OCI-LY7 (cell line): ENCODE measurements at regions not wholly inside any gene's neighbourhood (a gene's known extent, or its start where the extent isn't known, plus 50 kb on each side); places are given as distances from the start of the nearest gene placed in this dataset.
"Not testable (repeated sequence)": the region's sequence is repeated elsewhere in the genome, so short reads cannot be mapped to it uniquely, and the experiment has no call there.

Source experiments
- BruUV-seq: library from RNA; stranded (reverse); fragments of 400-500 nt; replicated peaks from 2 replicates; lab custom pipeline; 2021; lab: Mats Ljungman, UMichigan
- CTCF ChIA-PET: fragments of 300-600 bp; sonication (Branson Sonifier 250); formaldehyde crosslinking; loops from one replicate; lab custom pipeline; 2022; ENCODE audit warnings: antibody characterized with exemption; ENCODE audit not compliant: unreplicated experiment; lab: Charles Lee
- POLR2A ChIA-PET: fragments of 300-600 bp; sonication (Branson Sonifier 250); formaldehyde crosslinking; loops from one replicate; lab custom pipeline; 2022; ENCODE audit warnings: antibody characterized with exemption; lab: Charles Lee
- DNase-seq: peaks from one replicate; pipeline ENCODE4 v3.0.0-alpha.2; 2015; ENCODE audit warnings: low spot score
- H2AFZ ChIP-seq: fragments of 200-600 bp; sonication (generic), shearing (Covaris generic); 2 replicates; pipeline ENCODE4 v1.6.1; 2014; ENCODE audit warnings: mild to moderate bottlenecking, antibody characterized with exemption, low read length, moderate library complexity
- H3K27ac ChIP-seq: fragments of 200-600 bp; sonication (generic); 2 replicates; pipeline ENCODE4 v1.5.1; 2014; ENCODE audit warnings: mixed run types, low read depth, mild to moderate bottlenecking, moderate library complexity, low read length, inconsistent platforms; ENCODE audit not compliant: poor library complexity, severe bottlenecking
- H3K36me3 ChIP-seq: fragments of 200-600 bp; sonication (generic); 2 replicates; pipeline ENCODE4 v1.6.1; 2014; ENCODE audit warnings: mild to moderate bottlenecking, antibody characterized with exemption, low read length, moderate library complexity, mixed read lengths; ENCODE audit not compliant: insufficient read depth
- H3K4me1 ChIP-seq: fragments of 200-600 bp; sonication (generic); 2 replicates; pipeline ENCODE4 v1.5.1; 2014; ENCODE audit warnings: mild to moderate bottlenecking, low read length; ENCODE audit not compliant: insufficient read depth, poor library complexity, severe bottlenecking
- H3K4me2 ChIP-seq: fragments of 200-600 bp; sonication (generic); 2 replicates; pipeline ENCODE4 v1.6.1; 2014; ENCODE audit warnings: mild to moderate bottlenecking, low read length
- H3K4me3 ChIP-seq: fragments of 200-600 bp; sonication (generic); 2 replicates; pipeline ENCODE4 v1.5.1; 2014; ENCODE audit warnings: mild to moderate bottlenecking, low read depth, low read length; ENCODE audit not compliant: poor library complexity, severe bottlenecking
- H3K79me2 ChIP-seq: fragments of 200-600 bp; sonication (generic); 2 replicates; pipeline ENCODE4 v1.6.1; 2016; ENCODE audit warnings: low read depth, mild to moderate bottlenecking, low read length, moderate library complexity, mixed read lengths; ENCODE audit not compliant: insufficient read depth
- H3K9me2 ChIP-seq: fragments of 200-600 bp; sonication (generic); 2 replicates; pipeline ENCODE4 v1.6.1; 2016; ENCODE audit warnings: mild to moderate bottlenecking, low read length, mixed read lengths; ENCODE audit not compliant: insufficient read depth
- H3K9me3 ChIP-seq: fragments of 200-600 bp; sonication (generic); 2 replicates; pipeline ENCODE4 v1.6.1; 2014; ENCODE audit warnings: mild to moderate bottlenecking, mixed run types, low read length, mixed read lengths
- H4K20me1 ChIP-seq: fragments of 200-600 bp; sonication (generic); 2 replicates; pipeline ENCODE4 v1.6.1; 2014; ENCODE audit warnings: mild to moderate bottlenecking, antibody characterized with exemption, low read length, moderate library complexity, mixed read lengths; ENCODE audit not compliant: insufficient read depth
- EZH2phosphoT487 ChIP-seq: fragments of 200-600 bp; sonication (generic); IDR thresholded peaks from 2 replicates; pipeline ENCODE4 v1.6.1; 2018; ENCODE audit warnings: low read depth, borderline replicate concordance, mild to moderate bottlenecking, mixed run types, antibody characterized with exemption, low read length, moderate library complexity, mixed read lengths
- intact Hi-C: fragments of 100-400 bp; cut with micrococcal nuclease; formaldehyde crosslinking; loops from one replicate; pipeline ENCODE4 v1.10.0; 2022; ENCODE audit not compliant: unreplicated experiment
- TF ChIP-seq, protein P1 (sequence below): fragments of 200-600 bp; sonication (generic); conservative IDR thresholded peaks from 2 replicates; pipeline ENCODE4 v1.5.1; 2014; ENCODE audit warnings: mild to moderate bottlenecking, antibody characterized with exemption, low read length, moderate library complexity, mixed read lengths

- Histone ChIP-seq H3K9me2 (no peaks in the 10 kb centered on the region), H3K4me3 (no peak overlapping the region), H3K9me3 (peaks cover 20% of the 10 kb centered on the region; the same call in 1 of the 2 replicates), H3K4me1 (no peaks in the 10 kb centered on the region), H3K36me3 (peaks cover 11% of the 10 kb centered on the region; the same call in 1 of the 2 replicates), H4K20me1 (no peaks in the 10 kb centered on the region), H3K4me2 (no peak overlapping the region), H3K79me2 (no peaks in the 10 kb centered on the region), H2AFZ (no peak overlapping the region), H3K27ac (no peak overlapping the region)
- no TSS peak for BruUV-seq
- ChIA-PET CTCF (no interaction called here), POLR2A (interaction anchor here (1.4 kb wide), 1 partner anchor 112 kb away, joined by 3 read pairs; no protein-coding TSS in a partner anchor)
- intact Hi-C loops, result no loop called here
- no peak for DNase-seq
- TF ChIP-seq, protein P1, sequence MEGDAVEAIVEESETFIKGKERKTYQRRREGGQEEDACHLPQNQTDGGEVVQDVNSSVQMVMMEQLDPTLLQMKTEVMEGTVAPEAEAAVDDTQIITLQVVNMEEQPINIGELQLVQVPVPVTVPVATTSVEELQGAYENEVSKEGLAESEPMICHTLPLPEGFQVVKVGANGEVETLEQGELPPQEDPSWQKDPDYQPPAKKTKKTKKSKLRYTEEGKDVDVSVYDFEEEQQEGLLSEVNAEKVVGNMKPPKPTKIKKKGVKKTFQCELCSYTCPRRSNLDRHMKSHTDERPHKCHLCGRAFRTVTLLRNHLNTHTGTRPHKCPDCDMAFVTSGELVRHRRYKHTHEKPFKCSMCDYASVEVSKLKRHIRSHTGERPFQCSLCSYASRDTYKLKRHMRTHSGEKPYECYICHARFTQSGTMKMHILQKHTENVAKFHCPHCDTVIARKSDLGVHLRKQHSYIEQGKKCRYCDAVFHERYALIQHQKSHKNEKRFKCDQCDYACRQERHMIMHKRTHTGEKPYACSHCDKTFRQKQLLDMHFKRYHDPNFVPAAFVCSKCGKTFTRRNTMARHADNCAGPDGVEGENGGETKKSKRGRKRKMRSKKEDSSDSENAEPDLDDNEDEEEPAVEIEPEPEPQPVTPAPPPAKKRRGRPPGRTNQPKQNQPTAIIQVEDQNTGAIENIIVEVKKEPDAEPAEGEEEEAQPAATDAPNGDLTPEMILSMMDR, result no peak
- no peak for TF ChIP-seq EZH2phosphoT487
Measured at GRCh38 chr5:19285286-19285685, 702.7 kb downstream of the CDH18 start.

DNA sequence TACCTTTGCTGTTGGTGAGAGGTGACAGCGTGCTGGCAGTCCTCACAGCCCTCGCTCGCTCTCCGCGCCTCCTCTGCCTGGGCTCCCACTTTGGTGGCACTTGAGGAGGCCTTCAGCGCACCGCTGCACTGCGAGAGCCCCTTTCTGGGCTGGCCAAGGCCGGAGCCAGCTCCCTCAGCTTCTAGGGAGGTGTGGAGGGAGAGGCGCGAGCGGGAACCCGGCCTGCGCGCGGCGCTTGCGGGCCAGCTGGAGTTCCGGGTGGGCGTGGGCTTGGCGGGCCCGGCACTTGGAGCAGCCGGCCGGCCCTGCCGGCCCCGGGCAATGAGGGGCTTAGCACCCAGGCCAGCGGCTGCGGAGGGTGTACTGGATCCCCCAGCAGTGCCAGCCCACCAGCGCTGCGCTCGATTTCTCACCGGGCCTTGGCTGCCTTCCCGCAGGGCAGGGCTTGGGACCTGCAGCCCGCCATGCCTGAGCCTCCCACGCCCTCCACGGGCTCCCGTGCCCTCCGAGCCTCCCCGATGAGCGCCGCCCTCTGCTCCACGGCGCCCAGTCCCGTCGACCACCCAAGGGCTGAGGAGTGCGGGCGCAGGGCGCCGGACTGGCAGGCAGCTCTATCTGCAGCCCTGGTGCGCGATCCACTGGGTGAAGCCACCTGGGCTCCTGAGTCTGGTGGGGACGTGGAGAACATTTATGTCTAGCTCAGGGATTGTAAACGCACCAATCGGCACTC lies 700.3 kb downstream of the CDH18 start:
- H3K4me2 ChIP-seq, H3K27ac ChIP-seq, H3K79me2 ChIP-seq, CTCF ChIA-PET, H3K9me2 ChIP-seq, H3K4me1 ChIP-seq, H3K4me3 ChIP-seq, BruUV-seq, intact Hi-C loops, H2AFZ ChIP-seq, H4K20me1 ChIP-seq, DNase-seq: not testable (repeated sequence)
- peaks cover 20% of the 10 kb centered on the region; the same call in 1 of the 2 replicates for H3K9me3 ChIP-seq
- POLR2A ChIA-PET, result interaction anchor here (0.6 to 1.6 kb wide), 3 partner anchors 9 to 17 kb away, joined by 3 to 6 read pairs (median 3); no protein-coding TSS in a partner anchor
- H3K36me3 ChIP-seq, result peaks cover 11% of the 10 kb centered on the region; the same call in 1 of the 2 replicates

GRCh38 chr5:19288311-19288710 lies 699.7 kb downstream of the CDH18 start:
- H3K4me3 ChIP-seq, H3K79me2 ChIP-seq, intact Hi-C loops, H3K4me1 ChIP-seq, DNase-seq, BruUV-seq, CTCF ChIA-PET, H3K27ac ChIP-seq, H3K9me2 ChIP-seq, POLR2A ChIA-PET, H3K4me2 ChIP-seq, H4K20me1 ChIP-seq, H2AFZ ChIP-seq: not testable (repeated sequence)
- Histone ChIP-seq H3K36me3 (peaks cover 11% of the 10 kb centered on the region; the same call in 1 of the 2 replicates), H3K9me3 (peaks cover 18% of the 10 kb centered on the region; the same call in 1 of the 2 replicates)
